NCI-H82 treated with DMSO at 0.1 percent for 48 hours (cell line): ENCODE measurements at regions not wholly inside any gene's neighbourhood (a gene's known extent, or its start where the extent isn't known, plus 50 kb on each side); places are given as distances from the start of the nearest gene placed in this dataset.

ENCODE experiments used
- DNase-seq: peaks from one replicate; lab custom pipeline; 2025; ENCODE audit not compliant: unreplicated experiment; lab: John Stamatoyannopoulos, UW

DNA sequence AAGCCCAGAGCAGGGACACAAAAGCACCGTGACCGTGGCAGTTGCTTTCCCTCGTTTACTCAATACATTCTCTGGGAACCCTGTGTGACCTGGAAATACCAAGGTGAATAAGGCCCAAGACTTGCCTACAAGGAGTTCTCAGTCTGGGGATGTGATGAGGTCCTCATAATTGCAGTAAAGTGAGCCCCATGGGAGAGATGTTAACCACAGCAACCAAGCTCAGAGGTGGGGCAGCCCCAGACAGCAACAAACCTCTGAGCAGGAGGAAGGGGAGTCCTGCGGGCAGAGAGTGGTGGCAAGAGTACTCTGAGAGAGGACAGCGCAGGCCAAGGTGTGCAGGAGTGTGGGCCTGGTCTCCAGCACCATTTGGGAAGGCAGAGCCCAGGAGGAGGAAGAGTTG, 91.6 kb downstream of the TTC32 start:
- DNase-seq = no peak

DNA sequence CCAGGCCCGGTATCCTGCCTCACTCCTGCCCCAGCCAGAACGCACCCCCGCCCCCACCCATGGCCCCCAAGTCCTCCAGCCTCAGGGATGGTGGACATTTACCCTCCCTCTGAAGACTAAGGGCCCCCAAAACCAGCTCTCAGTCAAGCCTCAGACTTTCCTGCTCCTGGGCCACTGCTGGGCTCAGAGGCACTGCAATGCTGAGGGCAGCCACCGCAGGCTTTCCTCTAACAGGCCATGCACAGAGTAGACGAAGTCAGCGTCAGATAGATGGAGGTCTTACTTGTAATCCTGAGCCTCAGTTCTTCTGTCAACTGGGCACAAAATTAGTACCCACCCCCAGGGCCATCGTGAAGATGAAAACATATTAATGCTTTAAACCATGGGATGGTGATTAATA, 92.6 kb downstream of the TTC32 start:
- DNase-seq = no peak

DNA sequence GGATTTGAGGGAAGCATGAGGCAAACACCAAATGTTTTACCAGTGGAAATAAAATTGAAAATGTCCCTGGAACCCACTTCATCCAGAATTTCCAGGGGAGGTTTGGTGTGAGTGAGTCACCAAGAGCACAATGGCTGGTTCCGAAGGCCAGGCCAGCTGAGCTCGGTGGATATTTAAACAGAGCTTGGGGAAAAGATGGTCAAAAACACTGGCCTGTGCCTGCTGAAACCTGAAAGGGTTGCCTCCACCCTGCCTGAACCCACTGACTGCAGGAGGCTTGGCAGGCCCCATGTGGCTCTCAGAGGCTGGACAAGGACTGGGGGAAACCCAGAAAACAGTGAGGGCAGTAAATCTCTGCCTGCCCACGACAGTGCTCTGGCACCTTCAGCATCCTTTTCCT, 93.9 kb downstream of the TTC32 start:
- no peak for DNase-seq

DNA sequence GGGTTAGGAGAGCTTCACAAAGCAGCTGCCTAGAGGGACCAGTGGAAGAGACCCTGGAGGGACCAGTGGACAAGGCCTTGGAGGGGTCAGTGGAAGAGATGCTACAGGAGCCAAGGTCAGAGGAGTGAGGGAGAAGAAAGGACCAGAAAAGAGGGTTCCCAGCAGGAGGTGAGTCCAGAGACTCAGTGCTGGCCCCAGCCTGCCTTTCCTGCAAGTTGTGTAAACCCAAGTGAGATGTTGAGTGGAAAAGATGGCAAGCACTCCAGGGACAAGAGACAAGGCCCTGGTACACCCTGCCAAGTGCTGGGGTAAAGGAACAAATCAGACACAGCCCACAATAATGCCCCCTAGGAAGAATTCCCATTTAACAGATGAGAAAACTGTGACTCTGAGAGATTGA, 94.4 kb downstream of the TTC32 start:
- DNase-seq = no peak

DNA sequence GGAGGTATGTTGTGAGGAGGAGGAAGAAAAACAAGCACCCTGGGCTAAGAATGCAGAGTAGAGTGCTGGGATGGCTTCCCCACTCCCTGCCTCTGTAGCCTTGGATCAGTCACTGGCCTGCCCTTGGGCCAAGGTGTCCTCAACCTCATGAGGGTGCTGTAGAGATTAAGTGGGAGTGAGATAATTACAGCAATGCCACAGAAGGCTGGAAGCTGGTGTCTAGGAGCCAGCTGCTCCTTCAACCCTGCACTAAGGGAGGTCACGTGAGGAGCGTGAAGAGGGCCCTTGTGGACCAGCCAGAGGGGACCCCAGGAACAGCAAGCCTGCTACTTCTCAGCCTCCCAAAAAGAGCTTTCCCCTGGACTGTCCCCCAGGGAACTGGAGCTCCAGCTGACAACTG, 95.2 kb downstream of the TTC32 start:
- DNase-seq = no peak

DNA sequence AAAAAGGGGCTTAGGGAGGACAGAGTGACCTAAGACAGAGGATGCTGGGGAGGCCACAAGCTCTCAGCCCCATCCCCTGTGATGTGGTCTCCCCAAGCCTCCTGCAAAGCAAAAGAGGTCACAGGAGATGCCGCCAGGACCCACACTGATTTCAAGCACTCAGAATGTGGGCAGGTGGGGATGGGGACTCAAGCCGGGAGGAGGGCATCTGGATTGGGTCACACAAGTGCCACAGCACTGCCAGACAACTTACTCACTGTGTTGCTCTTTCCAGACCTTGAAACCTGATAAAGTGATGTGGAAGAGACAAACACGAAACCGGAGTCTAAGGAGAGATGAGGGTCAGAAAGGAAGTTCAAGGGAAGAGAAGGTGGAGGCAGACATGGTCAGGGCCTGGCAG, 95.7 kb downstream of the TTC32 start:
- DNase-seq = no peak

DNA sequence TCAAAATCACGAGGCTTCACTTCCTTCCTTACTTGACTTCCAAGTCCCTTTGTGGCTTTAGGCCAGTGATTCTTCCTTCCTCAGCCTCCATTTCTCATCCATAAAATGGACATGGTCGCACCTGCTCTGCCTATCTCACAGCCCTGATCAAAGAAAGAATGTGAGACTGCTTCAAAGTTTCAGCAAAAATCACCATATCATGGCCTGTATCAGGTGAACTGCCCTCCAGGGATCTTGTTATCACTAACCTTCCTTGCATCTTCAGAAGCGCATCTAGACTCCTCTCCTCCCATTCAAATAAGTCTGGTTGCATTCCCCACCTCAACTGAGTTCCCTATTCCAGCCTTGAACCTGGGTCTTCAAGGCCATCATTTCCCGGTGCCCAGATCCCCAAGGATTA, 96.5 kb downstream of the TTC32 start:
- DNase-seq = no peak

DNA sequence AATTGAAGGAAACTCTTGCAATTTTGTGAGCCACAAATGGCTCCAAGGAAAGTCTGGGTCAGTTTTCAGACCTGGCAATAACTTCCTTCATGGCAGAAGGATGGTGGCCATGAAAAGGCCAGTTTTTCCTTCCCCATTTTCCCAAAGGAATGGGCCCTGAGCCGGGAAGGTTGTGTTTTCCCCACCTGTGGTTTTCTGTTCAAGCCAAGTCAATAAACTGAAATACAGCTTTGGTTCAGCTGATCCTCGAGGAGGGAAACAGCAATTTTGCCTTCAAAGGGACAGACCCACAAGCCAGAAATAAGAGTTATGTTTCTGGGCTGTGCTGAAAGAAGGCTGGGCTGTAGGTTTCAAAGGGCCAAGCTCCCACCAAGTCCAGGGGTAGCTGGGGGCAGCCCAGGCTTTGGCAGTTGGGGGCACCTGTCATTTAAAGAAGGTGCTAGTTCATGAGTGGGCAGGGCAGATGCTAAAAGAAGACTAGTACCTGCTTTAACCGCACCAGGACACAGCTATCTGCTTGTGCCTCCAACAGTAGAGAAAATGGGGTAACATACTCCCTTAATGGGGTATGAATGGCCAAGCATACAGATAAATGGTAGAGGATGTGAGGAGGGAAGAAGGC, 97.0 kb downstream of the TTC32 start:
- DNase-seq = no peak

DNA sequence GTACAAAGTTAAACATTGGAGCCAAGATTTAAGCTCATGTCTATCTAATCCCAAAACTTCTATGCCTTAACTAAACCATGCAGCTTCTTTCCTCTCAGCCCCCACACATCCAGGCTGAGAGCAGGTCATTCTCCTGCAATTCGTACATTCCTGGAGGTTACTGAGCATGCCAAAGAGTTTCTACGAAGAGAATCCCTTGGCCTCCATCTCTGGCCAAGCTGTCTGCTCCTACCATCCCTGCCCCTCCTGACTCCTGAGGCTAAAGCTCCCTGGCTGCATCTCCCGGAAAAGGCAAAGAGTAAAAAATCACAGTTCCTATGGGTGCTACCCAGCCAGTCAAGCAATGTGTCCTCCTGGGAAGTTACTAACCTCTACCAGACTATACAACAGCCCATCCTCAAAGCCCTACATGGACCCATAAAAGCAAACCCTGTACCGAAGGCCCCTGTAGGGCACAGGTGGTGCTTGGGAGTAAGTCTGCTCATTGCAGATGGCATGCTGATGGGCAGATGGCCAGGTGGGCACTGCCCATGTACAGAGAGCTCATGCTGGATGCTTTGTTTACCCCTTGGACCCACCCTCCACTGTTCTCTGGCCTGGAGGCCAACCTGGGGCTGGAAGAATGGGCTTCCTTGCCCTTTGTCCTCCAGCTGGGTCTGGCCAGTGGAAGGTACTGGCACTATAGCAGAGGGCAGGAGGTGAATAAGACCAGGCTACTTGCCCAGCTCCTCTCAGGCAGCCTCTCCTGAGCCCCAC, 99.5 kb downstream of the TTC32 start:
- DNase-seq = no peak

DNA sequence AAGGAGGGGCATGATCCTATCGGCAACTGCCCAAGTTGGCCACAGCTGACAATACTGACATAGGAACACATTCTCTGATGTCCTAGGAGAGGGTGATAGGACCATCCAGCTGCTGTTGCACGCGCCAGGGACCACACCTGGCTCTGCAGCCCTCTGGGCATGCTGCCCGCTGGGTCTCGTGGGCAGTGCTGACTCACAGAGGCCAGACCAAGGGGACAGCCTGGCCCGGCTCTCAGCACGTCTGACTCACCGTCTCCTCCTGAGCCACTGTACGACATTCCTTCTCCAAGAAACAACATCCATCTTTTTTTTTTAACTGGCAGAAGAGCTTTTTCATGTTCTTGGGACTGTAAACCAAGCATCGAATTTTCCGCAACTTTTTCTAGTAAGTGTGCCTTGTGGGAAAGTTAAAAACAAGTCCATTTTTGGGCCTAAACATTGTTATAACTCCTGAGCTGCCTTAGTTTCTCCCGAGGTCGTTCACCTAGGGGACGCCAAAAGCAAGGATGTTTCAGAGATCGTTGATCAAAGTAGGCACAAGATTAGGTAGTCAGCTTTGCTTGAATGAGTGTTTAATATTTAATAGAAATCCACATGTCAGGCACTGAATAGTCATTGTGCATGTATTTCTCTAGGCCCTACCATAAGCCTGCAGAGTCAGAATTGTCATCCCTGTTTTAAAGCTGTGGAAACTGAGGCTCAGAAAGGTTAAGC, 100.3 kb downstream of the TTC32 start:
- no peak for DNase-seq

DNA sequence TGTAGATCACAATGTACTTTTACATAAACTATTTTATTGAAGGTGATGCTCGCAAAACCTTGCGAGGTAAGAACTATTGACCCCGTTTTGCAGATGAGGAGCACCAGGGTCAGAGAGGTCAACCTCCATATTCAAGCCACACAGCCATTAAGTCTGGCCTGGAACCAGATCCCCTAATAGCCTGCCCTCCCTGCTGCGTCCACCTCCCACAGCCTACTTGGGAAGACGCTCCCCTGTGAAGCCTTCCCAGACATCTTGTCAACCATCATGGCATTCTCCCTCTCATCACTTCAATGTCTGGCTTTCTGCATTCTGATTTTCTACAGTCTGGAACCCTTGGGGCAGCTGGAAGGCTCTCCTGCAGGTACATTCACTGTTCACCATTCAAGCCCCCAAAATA, 101.0 kb downstream of the TTC32 start:
- no peak for DNase-seq

DNA sequence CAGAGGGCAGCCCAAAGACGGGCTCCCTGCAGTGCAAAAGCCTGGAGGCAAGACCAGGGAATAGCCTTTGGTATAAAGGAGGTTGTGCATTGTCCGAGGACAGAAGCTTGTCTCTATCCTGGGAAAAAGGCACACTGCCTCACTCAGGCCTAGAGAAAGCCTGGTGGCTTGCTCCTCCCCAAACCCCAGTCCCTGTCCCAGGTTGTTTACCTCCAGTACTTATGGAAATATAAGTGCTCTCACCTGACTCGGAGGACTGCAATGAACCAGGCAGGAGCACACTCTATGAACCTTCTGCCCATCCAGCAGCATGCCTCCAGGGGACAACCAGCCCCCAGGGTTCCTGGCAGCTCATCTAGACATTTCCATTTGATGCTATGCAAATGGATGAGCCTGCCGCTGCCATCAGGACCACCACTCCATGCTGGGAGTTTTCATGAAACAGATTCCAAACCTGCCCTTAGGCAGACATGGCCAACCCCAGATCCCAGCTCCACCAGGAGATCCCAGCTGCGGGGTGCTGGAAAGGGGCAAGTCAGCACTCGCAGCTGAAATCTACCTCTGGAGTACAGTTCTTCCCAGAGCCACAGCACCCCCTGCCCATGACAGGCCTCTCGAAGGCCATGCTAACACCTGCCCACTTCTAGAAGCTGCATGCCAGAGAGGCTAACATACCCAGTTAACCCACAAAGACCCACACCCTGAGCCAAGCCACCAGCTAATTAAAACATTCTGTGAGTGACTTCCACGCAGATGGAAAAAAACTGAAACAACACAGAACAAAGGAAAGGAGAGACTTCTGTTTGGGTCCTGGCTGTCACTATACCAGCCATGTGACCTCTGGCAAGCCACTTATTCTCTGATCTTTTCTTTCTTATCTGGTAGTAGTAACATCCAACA, 101.7 kb downstream of the TTC32 start:
- DNase-seq = no peak

DNA sequence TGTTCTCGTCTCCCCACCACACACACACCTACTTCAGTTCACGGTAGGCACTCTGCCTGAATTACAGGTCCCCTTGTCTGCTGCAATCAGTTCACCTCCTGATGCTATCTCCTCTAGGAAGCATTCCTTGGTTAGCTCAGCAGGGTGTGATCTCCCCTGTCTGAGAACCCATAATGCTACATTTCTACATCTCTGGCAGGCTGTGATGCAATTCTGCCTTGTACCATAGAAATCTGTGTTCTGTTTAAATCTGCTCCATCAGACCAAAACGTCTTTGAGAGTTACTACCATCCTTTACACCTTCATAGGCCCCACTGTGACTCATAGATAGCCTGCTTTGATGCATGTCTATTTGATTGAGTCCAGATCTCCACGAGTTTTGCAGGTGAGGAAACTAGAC, 103.9 kb downstream of the TTC32 start:
- DNase-seq = no peak

DNA sequence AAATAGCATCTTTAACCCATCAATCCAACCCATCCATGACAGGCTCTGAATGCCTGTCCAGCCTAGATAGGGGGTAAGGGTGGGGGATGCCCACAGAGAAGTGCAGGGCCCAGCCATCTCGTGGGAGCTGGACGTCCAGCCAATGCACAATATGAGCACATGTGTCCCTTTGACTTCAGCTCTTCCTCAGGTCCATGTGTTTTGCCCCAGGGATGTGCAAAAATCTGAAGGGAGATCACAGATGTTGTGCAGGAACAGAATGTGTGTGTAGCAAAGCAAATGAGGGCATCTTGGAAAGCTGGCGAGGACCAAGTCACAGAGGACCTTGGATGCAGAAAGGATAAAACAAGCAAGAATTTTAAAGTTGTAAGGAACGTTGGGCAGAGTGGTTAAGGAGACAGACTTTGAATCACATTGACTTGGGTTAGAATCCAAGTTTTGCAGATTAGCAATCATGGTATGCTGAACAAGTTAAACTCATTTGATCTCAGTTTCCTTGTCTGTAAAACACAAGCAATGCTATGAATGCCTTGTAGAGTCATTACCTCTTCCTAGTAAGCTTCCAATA, 104.5 kb downstream of the TTC32 start:
- no peak for DNase-seq

DNA sequence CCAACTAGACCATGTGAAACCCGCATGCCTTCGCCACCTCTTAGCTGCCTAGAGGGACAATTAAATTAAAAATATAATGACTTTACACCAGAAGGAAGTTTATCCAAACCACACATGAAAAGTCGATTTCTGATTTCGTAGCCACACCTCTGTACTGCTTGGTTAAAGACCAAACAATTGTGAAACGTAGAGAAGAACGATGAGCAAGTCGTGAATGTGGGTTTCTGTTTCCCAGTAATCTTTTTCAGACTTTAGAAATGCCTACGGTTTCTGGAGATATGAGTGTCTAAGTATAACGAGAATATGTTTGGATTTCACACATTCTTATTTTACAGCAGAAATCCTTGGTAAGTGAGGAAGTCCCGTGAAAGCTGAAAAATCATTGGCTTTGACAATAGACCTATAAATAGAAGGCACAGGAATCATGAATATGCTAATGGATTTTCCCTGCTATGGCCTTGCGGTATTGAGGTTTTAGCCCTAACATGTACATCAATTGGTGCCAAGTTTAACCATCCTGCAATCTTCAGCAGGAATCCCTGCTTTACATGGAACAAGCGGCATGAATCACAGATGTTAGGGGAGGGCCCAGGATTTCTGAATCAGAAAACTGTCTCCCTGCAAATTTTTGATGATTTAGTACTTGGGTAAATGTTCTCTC, 105.6 kb downstream of the TTC32 start:
- no peak for DNase-seq

DNA sequence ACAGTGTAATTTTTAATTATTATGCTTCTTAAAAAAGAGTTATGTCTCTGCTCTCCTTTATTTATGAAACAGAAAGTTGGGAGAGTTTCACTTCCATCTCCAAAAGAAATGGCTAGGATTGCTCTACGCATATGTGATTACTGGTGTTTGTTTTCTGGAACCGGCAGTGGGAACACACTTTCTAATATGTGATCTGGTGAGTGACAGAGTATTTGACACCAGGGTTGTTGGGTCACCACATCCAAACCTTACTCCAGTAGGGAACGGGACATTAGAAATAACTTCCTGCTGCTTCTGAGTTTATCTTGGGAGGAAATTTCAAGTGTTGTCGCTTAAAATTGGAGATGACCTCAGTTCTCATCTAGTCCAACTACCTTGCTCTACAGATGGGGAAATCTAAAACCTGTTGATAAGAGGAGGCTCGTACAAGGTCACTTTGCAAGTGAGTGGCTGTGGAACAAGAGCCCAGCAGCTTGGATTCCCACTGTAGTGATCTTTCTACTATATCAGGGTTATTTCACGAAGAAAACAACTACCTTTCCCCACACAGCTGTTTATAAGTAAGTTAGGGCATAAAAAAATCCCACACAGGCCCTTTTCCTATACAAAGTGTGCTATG, 108.5 kb downstream of the TTC32 start:
- DNase-seq = no peak

DNA sequence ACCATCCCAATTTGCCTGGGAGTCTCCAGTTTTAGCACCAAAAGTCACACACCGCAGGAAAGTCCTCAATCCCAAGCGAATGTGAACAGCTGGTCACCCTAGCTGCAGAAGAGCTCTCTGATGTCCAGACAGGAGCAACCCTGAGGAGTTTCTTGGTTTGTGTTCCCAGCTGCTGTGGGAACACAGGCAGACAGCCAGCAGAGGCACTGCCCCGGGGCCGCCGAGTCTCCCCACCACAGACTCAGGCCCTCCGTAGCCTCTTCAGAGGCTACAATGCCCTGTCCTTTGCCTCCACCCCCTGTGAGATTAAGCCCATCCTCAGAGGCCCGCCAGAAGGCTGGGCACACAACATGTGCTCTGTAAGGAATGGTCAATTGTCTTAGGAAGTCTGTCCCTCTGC, 111.5 kb downstream of the TTC32 start:
- DNase-seq = no peak

DNA sequence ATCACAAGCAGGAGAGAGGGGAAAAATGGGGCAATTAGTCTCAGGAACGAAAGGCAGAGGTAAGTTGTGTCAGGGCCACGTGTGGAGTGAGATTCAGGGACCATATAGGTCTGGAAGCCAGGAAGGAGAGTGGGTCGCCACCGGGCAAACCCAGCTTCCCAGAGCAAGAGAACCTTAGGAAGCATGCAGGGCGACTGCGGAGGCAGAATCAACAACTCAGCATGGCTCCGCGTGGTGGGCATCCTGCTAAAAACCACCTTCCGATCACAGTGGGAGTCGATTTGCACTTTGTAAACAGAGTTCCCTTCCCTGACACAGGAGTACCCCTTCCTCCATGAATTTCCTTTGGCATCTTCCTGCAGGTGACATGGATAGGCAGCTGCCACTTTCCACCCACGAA, 114.6 kb downstream of the TTC32 start:
- DNase-seq = no peak

DNA sequence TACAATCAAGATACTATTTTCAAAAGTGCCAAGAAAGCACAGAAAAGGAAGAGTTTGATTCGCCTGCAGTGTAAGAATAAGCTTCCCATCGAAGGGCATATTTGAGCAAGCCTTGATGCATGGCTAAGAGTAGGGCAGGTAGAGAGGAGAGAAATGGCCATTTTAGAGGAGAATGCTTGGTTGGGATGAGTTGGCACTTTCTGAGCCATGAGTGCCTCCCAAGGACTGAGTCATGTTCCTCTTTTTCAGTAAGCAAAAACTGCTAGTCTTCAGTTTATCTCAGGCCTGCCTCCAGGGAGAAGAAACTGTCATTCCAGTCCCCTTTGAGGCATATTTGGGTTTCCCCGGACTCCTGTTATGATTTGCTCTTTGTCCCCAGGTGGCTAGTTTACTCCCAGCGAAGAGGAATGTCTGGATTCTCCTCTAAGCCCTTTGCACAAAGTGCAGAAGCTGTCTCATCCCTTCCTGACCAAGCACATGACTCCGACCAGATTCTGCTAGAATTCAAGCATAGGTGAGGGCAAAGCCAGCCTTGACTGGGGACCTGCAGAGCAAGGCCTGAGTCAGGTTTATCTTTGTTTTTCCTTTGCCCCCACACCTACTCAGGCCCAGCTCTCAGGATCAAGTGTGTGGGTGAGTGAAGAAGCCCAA, 115.2 kb downstream of the TTC32 start:
- no peak for DNase-seq

DNA sequence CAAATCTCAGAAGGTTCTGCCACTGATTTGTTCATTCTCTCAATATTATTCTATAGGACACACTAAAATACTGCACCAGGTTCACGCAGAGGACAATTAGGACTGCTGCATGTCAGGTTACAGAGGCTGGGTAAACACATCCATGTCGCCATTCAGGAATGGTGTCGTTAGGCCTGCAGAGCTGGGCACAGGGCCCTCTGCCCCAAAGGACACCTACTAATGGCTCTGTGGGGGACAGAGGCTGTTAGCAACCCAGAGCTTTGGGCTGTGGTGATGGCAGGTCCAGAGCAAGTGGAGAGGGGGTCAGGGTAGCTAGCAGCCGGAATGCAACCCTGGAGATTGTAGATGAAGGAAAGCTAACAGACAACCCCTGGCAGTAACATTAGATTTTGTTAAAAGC, 115.9 kb downstream of the TTC32 start:
- DNase-seq = no peak
